ENCODE measurements at regions not wholly inside any gene's neighbourhood (a gene's known extent, or its start where the extent isn't known, plus 50 kb on each side); places are given as distances from the start of the nearest gene placed in this dataset.
"Not testable (repeated sequence)": the region's sequence is repeated elsewhere in the genome, so short reads cannot be mapped to it uniquely, and the experiment has no call there.

GRCh38 chr13:68616600-68617222 is 1386.6 kb upstream of the PCDH9 start:
- no peak for DNase-seq

GRCh38 chr13:68609661-68610060 is 1379.5 kb upstream of the PCDH9 start:
- no peak for DNase-seq

- no peak for DNase-seq
Observed at GRCh38 chr13:68608147-68608546, 1378.0 kb upstream of the PCDH9 start.

DNA sequence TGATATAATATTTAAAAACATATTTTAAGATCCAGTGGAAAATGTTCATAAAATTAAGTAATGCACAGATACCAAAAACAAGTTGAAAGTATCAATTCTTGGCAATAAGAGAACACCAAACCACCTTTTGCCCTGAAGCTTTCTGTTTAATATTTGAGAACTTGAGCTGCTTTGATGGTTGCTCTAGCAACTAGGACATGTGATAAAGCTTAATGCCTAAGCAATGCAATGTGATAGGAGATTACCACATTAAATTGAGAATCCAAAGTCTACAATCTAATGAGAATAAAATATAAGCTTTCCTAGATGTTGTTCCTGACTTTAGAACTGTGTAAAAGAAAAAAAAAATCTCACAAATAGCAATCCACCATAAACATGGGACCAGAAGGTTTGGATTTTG is 1367.5 kb upstream of the PCDH9 start:
- DNase-seq: no peak

DNA sequence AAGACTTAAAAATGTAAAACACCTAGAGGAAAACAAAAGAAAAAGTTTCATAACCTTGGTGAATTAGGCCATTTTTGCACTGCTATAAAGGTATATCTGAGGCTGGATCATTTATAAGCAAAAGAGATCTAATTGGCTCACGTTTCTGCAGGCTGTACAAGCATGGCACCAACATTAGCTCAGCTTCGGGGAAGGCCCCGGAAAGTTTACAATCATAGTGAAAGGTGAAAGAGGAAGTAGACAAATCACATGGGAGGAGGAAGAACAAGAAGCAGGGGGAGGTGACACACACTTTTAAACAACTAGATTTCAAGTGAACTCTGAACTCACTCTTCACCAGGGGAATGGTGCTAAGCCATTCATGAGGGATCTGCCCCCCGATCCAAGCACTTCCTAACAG is 1358.5 kb upstream of the PCDH9 start:
- no peak for DNase-seq

GRCh38 chr13:68584776-68585175 is 1354.6 kb upstream of the PCDH9 start:
- DNase-seq: no peak

DNA sequence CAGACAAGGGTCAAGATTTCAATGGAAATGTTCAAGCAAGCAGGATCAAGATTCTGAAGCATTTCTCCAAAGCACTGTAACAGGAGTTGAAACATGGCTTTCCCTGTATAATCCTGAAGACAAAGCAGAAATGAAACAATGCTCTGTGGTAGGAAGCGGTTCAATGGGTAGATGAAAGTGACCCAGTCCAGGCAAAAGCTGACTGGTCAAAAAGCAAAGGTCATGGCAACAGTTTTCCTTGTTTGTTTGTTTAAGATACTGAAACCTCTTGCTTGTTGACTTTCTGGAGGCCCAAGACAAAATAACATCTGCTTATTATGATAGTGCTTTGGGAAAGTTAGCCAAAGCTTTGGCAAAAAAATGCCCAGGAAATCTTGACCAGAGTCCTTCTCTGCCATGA is 1343.9 kb upstream of the PCDH9 start:
- no peak for DNase-seq

- DNase-seq: no peak
Observed at GRCh38 chr13:68551701-68552522, 1321.8 kb upstream of the PCDH9 start.

DNA sequence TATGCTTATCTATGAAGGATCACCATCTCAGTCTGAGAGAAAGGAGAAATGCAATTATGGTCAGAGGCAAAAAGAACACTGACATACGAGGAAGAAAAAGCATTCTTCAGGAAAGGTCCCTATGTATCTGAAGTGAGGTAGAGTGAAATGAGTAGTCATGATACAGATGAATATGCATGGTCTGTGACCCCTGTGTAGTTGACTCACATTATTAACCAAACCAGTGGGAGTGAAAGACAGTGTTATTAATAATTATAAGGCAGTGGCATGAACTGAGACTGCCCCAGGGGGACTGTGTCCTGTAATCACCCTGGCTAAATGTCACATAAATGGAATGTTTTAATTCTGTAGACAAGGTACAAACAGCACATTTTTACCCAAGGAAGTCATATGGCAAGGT is 1320.2 kb upstream of the PCDH9 start:
- DNase-seq: no peak

DNA sequence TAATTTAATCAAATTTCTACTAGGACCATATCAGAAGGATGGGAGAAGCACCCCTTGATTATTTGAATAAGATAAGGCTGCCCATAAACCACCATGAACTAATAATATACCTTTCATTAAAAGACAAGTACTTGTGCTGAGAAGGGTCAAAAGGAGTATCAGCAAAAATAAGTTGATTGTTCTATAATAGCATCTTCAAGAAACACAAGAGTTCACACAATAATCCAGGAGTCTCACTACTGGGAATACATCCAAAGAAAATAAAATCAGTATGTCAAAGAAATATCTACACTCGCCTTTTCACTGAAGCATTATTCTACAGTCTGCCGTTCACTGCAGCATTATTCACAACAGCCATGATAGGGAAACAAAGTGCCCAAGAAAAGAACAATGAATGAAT is 1310.1 kb upstream of the PCDH9 start:
- no peak for DNase-seq

- DNase-seq: no peak
Observed at GRCh38 chr13:68535329-68535728, 1305.2 kb upstream of the PCDH9 start.

GRCh38 chr13:68527167-68527566 is 1297.0 kb upstream of the PCDH9 start:
- not testable (repeated sequence) for DNase-seq

DNA sequence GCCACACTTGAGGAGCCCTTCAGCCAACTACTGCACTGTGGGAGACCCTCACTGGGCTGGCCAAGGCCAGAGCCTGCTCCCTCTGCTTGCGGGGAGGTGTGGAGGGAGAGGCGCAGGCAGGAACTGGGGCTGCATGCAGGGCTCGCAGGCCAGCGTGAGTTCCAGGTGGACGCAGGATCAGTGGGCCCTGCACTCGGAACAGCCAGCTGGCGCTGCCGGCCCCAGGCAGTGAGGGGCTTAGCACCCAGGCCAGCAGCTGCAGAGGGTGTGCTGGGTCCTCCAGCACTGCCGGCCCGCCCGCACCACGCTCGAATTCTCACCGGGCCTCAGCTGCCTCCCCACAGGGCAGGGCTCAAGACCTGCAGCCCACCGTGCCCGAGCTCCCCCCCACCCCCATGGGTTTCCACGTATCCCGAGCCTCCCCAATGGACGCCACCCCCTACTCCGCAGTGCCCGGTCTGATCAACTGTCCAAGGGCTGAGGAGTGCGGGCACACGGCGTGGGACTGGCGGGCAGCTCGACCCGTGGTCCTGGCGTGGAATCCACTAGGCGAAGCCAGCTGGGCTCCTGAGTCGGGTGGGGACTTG is 1293.8 kb upstream of the PCDH9 start:
- no peak for DNase-seq

DNA sequence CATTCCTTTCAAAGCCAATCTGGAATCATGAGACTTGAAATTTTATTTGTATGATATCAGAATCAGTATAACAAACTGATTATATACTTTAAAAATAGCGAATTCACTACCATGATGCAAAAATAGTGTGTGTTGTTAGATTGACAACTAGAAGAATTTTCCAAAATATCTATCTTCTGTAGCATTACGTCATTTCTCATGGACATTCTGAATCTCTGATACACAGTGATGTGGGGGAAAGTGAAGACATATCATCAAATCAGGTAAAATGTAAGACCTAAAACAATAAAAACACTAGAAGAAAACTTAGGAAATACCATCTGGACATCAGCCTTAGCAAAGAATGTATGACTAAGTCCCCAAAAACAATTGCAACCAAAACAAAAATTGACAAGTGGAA is 1292.0 kb upstream of the PCDH9 start:
- DNase-seq: no peak

DNA sequence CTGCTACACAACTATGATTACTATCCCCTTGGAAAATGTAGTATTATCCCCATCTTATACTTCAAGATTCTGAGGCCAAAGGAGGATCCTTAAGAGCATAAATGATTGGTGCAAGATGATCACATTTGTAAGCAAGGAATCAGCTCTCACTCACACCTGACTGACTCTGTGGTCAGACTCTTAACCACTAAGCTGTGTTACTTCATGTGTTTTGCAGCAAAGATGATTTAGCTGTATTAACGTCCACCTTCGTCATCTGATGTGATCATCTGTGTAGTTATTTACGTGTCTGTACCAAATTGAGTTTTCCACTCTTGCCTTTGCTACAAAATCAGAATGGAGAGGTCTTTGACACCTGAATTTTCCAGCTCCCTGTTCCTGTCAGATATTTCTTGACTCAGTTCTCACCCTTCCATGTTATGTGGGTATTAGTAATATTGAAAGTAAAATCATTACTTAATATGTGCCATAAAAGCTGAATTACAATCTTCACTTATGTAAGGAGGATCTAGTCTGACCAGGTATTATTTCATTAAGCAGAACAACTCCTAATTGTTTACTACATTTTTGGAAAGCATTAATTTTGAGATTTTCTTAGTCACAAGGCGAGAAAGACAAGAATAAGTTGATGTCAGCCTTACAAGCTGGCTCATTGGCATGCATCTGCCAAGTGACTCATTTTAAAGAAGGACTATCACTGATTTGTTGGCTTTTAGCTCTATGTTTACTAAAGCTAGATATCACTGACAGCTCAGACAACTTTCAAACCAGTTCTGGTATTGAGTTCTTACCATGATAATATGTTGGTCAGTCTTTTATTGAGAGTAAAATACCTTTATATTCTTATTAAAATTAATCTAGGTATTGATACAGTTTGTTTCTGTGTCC is 1279.8 kb upstream of the PCDH9 start:
- DNase-seq: no peak

DNA sequence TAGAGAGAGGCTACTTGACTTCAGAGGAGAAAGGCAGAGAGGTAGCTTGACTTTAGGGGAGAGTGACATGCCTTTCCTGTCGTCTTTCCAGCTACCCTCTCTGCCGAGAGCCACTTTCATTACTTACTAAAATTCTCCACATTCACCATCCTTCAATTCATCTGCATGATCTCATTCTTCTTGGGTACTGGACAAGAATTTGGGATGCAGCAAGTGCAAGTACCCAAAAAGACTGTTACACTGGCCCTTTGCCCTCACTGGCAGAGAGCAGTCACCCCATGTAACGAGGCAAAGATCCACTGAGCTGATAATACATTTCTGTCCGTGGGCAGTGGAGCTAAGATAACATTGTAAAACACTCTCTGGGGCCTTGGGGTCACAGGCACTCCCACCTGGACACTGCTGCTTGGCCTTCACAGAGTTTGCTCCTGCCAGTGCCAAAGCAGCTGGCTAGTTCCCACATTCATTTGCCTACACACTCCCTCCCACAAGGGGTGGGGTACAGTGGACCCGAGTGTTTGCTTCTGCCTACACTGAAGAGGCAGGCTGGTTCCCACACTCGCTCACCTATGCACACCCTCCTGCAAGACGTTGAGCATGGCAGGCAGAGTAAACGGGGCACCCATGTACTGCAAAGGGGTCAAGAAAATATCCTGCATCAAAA is 1276.9 kb upstream of the PCDH9 start:
- DNase-seq: no peak

GRCh38 chr13:68490594-68490993 is 1260.5 kb upstream of the PCDH9 start:
- no peak for DNase-seq

DNA sequence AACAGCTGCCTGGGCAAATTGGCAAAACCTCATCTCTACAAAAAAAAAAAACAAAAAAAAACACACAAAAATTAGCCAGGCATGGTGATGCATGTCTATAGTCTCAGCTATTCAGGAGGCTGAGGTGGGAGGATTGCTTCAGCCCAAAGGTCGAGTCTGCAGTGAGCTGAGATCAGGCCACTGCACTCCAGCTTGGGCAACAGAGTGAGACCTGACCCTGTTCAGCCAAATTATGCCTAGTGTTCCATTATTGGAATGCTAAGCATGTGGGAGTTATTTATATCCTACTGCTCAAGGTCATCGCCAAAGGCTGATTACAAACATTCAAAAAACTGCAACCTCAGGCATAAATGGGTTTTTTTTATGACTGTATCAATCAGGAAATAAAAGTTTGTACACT is 1251.0 kb upstream of the PCDH9 start:
- DNase-seq: no peak

- DNase-seq: no peak
Observed at GRCh38 chr13:68473834-68474326, 1243.7 kb upstream of the PCDH9 start.

GRCh38 chr13:68467160-68467559 is 1237.0 kb upstream of the PCDH9 start:
- DNase-seq: no peak

DNA sequence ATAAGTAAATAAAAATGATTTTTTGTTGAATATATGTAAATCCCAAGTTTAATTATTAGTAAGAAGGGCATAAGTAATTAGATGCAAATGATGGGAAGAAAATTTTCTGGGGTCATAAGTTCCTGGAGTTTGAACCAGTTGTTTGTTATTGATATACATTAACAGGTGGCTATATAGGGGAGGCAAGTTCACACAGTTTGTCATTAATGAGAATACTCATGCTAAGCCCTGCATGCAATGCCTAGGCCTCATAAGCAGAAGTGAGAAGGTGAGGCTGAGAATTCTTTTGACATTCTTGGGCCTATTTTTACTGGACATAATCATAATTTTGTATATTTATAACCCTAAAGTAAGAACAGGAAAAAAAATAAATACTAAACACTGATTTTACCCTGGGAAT is 1210.7 kb upstream of the PCDH9 start:
- no peak for DNase-seq

DNA sequence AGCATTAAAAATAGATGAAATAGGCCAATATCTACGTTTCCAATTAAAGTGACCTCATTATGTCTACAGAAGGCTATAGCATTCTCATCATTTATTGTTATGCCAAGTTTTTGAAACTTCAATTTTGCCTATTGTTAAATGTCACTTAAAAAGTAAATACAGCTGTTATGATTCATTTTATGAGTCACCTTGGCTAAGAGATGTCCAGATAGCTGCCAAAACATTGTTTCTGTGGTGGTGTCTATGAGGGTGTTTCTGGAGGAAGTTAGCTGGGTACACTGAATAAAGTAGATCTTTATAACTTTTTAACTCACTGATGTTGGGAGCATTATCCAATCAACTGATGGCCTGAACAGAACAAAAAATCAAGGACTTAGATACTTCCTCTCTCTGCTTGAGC is 1209.7 kb upstream of the PCDH9 start:
- DNase-seq: peak; percentile 2

Measured in fibroblast of skin of abdomen (primary cell).